Endothelial cell of umbilical vein (primary cell): ENCODE measurements at regions not wholly inside any gene's neighbourhood (a gene's known extent, or its start where the extent isn't known, plus 50 kb on each side); places are given as distances from the start of the nearest gene placed in this dataset.

ENCODE experiments used
- BruUV-seq: library from RNA; stranded (reverse); fragments of 400-500 nt; replicated peaks from 2 replicates; lab custom pipeline; 2021; lab: Mats Ljungman, UMichigan
- CTCF ChIA-PET: fragments of 300-600, 350-600 bp; sonication (Branson Sonifier 250); formaldehyde crosslinking; loops from one replicate; lab custom pipeline; 2021; ENCODE audit warnings: antibody characterized with exemption, inconsistent platforms; lab: Charles Lee
- POLR2A ChIA-PET: fragments of 300-600, 350-600 bp; sonication (Branson Sonifier 250); formaldehyde crosslinking; loops from one replicate; lab custom pipeline; 2021; ENCODE audit warnings: antibody characterized with exemption, inconsistent platforms; lab: Charles Lee
- DNase-seq: peaks from one replicate; pipeline ENCODE4 v3.0.0-alpha.2; 2011; ENCODE audit warnings: low read depth, low spot score
- FAIRE-seq: peaks from 2 replicates; lab custom pipeline; 2011; peaks lifted over from hg19 to GRCh38; lab: Jason Lieb, UNC
- H2AFZ ChIP-seq: 2 replicates; pipeline ENCODE4 v1.6.0; 2012; ENCODE audit warnings: low read depth, low read length, control low read depth, inconsistent platforms
- H3K27ac ChIP-seq: 2 replicates; pipeline ENCODE4 v1.5.1; 2011; ENCODE audit warnings: low read depth, mild to moderate bottlenecking, control low read depth, low read length, moderate library complexity; ENCODE audit not compliant: insufficient read depth
- H3K27me3 ChIP-seq, 2 experiments: 2 replicates each; pipeline versions ENCODE4 v1.6.0 to v1.6.1; 2011; ENCODE audit warnings: low read length in 2 of 2, mixed read lengths in 1 of 2; ENCODE audit not compliant: control insufficient read depth in 2 of 2, insufficient read depth in 2 of 2
- H3K36me3 ChIP-seq, 2 experiments: 2 replicates in 1 of 2; 3 replicates in 1 of 2; pipeline ENCODE4 v1.5.1; 2011; ENCODE audit warnings: low read length in 2 of 2, mild to moderate bottlenecking in 1 of 2, moderate library complexity in 1 of 2; ENCODE audit not compliant: control insufficient read depth in 2 of 2, insufficient read depth in 2 of 2; ENCODE audit errors: extremely low read depth in 1 of 2
- H3K4me1 ChIP-seq: 3 replicates; pipeline ENCODE4 v1.5.1; 2011; ENCODE audit warnings: mild to moderate bottlenecking, low read length; ENCODE audit not compliant: control insufficient read depth, insufficient read depth; ENCODE audit errors: extremely low read depth
- H3K4me2 ChIP-seq: 2 replicates; pipeline ENCODE4 v1.6.1; 2011; ENCODE audit warnings: low read length, control low read depth, mixed read lengths; ENCODE audit not compliant: insufficient read depth
- H3K4me3 ChIP-seq, 3 experiments: fragments of 200-600 bp in 1 of 3; sonication (generic), shearing (Covaris generic) in 1 of 3; replicated peaks in 1 of 3; 2 replicates each; pipeline ENCODE4 v1.5.1; 2011 to 2016; ENCODE audit warnings: control low read depth in 3 of 3, low read length in 3 of 3, mild to moderate bottlenecking in 2 of 3, inconsistent platforms in 1 of 3, low read depth in 1 of 3, moderate library complexity in 1 of 3; ENCODE audit not compliant: insufficient read depth in 1 of 3
- H3K79me2 ChIP-seq: 2 replicates; pipeline ENCODE4 v1.6.0; 2012; ENCODE audit warnings: low read length, inconsistent platforms; ENCODE audit not compliant: control insufficient read depth, insufficient read depth
- H3K9ac ChIP-seq: replicated peaks from 2 replicates; pipeline ENCODE3; 2011; ENCODE audit warnings: low read length, control low read depth; ENCODE audit not compliant: insufficient read depth; ENCODE audit errors: extremely low read depth
- H3K9me1 ChIP-seq: replicated peaks from 3 replicates; pipeline ENCODE4 v1.6.0; 2011; ENCODE audit warnings: mild to moderate bottlenecking, low read length; ENCODE audit not compliant: control insufficient read depth, insufficient read depth; ENCODE audit errors: extremely low read depth
- H3K9me3 ChIP-seq: replicated peaks from 2 replicates; pipeline ENCODE4 v1.5.1; 2012; ENCODE audit warnings: low read length, inconsistent platforms; ENCODE audit not compliant: control insufficient read depth, insufficient read depth
- H4K20me1 ChIP-seq: replicated peaks from 2 replicates; pipeline ENCODE3; 2011; ENCODE audit warnings: mild to moderate bottlenecking, low read length; ENCODE audit not compliant: control insufficient read depth, insufficient read depth; ENCODE audit errors: extremely low read depth
- EZH2 ChIP-seq: IDR thresholded peaks from 2 replicates; pipeline ENCODE4 v1.6.1; 2012; ENCODE audit warnings: borderline replicate concordance, low read depth, mild to moderate bottlenecking, moderate library complexity, low read length, inconsistent platforms; ENCODE audit not compliant: severe bottlenecking
- FOS ChIP-seq: IDR thresholded peaks from 2 replicates; pipeline ENCODE4 v1.6.1; 2011; ENCODE audit warnings: mild to moderate bottlenecking, low read length, moderate library complexity, borderline replicate concordance; ENCODE audit not compliant: insufficient read depth
- GATA2 ChIP-seq: IDR thresholded peaks from 2 replicates; pipeline ENCODE4 v1.7.0; 2011; ENCODE audit warnings: low read depth, mild to moderate bottlenecking, moderate library complexity, mixed read lengths, low read length; ENCODE audit not compliant: insufficient read length, insufficient read depth
- JUN ChIP-seq: IDR thresholded peaks from 2 replicates; pipeline ENCODE4 v1.6.1; 2011; ENCODE audit warnings: borderline replicate concordance, low read depth; ENCODE audit not compliant: insufficient read length, insufficient read depth
- MYC ChIP-seq: IDR thresholded peaks from one replicate; pipeline ENCODE4 v1.6.1; 2011; ENCODE audit warnings: mild to moderate bottlenecking, low read depth, low read length
- POLR2A ChIP-seq: IDR thresholded peaks from 2 replicates; pipeline ENCODE4 v1.6.1; 2012; ENCODE audit warnings: low read depth, mild to moderate bottlenecking, control low read depth, low read length
- POLR2AphosphoS5 ChIP-seq: IDR thresholded peaks from 2 replicates; pipeline ENCODE4 v1.6.1; 2012; ENCODE audit warnings: low read depth, mild to moderate bottlenecking, control low read depth, low read length, moderate library complexity; ENCODE audit not compliant: insufficient read depth
- dilution Hi-C: fragments of 300-500 bp; cut with MboI; formaldehyde crosslinking; loops from one replicate; pipeline ENCODE4 v1.15.0; 2019; ENCODE audit warnings: low sequenced_read_pairs; ENCODE audit not compliant: extremely low pct_ligation_motif_present
- intact Hi-C: fragments of 100-400 bp; cut with micrococcal nuclease; formaldehyde crosslinking; loops from one replicate; pipeline ENCODE4 v1.10.0; 2022
- TF ChIP-seq, protein P1 (sequence below), 2 donors: IDR thresholded peaks; 1 replicate in 1 of 2; 2 replicates in 1 of 2; pipeline ENCODE4 v1.5.1; 2011; ENCODE audit warnings: low read length in 2 of 2, mild to moderate bottlenecking in 2 of 2, moderate library complexity in 2 of 2, control low read depth in 1 of 2, inconsistent platforms in 1 of 2, low read depth in 1 of 2; ENCODE audit not compliant: insufficient read depth in 1 of 2; ENCODE audit errors: extremely low read depth in 1 of 2
- TF ChIP-seq, protein P2 (sequence below): IDR thresholded peaks from 2 replicates; pipeline ENCODE4 v1.6.1; 2011; ENCODE audit not compliant: insufficient read depth, insufficient read length

DNA sequence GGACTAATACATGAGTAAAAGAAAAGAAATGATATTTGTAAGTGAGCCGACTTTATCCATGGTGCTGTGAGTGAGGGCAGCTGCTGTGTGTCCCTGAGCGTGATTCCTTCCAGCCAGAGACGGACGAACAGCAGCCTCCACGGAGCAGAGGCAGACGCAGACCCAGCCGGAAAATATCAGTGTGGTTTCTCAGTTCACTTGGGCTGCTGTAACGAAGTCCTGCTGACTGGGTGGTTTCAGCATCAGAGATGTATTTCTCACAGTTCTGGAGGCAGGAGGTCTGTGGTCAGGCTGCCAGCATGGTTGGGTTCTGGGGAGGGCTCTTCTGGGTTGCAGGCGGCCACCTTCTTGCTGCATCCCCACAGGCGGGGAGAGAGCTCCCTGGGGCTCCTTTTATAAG, 375.6 kb downstream of the GLRX3 start:
- Histone ChIP-seq H3K36me3 (no peaks in the 10 kb centered on the region), H3K4me2 (no peak overlapping the region), H3K27me3 (no peaks in the 10 kb centered on the region), H3K4me1 (no peaks in the 10 kb centered on the region), H2AFZ (no peak overlapping the region), H3K4me3 (no peak overlapping the region), H4K20me1 (no peaks in the 10 kb centered on the region), H3K9me1 (no peaks in the 10 kb centered on the region), H3K9me3 (peaks cover 12% of the 10 kb centered on the region), H3K27ac (no peak overlapping the region), H3K79me2 (no peaks in the 10 kb centered on the region), H3K9ac (no peak overlapping the region)
- BruUV-seq, result no TSS peak
- dilution Hi-C loops, result no loop called here
- ChIA-PET POLR2A (no interaction called here), CTCF (no interaction called here)
- intact Hi-C loops, result no loop called here
- FAIRE-seq (no peak), DNase-seq (no peak)
- TF ChIP-seq MYC (no peak), FOS (no peak), EZH2 (no peak), JUN (no peak), POLR2A (no peak), POLR2AphosphoS5 (no peak), GATA2 (no peak)
- TF ChIP-seq, protein P1, sequence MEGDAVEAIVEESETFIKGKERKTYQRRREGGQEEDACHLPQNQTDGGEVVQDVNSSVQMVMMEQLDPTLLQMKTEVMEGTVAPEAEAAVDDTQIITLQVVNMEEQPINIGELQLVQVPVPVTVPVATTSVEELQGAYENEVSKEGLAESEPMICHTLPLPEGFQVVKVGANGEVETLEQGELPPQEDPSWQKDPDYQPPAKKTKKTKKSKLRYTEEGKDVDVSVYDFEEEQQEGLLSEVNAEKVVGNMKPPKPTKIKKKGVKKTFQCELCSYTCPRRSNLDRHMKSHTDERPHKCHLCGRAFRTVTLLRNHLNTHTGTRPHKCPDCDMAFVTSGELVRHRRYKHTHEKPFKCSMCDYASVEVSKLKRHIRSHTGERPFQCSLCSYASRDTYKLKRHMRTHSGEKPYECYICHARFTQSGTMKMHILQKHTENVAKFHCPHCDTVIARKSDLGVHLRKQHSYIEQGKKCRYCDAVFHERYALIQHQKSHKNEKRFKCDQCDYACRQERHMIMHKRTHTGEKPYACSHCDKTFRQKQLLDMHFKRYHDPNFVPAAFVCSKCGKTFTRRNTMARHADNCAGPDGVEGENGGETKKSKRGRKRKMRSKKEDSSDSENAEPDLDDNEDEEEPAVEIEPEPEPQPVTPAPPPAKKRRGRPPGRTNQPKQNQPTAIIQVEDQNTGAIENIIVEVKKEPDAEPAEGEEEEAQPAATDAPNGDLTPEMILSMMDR (IDR thresholded peaks at IDR 0.05; ENCODE audit: extremely low read depth in 1 of 2, insufficient read depth in 1 of 2, low read depth in 1 of 2, low read length in 2 of 2), result no peak
- TF ChIP-seq, protein P2, sequence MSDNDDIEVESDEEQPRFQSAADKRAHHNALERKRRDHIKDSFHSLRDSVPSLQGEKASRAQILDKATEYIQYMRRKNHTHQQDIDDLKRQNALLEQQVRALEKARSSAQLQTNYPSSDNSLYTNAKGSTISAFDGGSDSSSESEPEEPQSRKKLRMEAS, result no peak
